Thyroid gland (tissue), 4 donors: ENCODE measurements at regions not wholly inside any gene's neighbourhood (a gene's known extent, or its start where the extent isn't known, plus 50 kb on each side); places are given as distances from the start of the nearest gene placed in this dataset.

Experiments
- DNase-seq, 2 donors: peaks; one replicate each; pipeline ENCODE4 v3.0.0-alpha.2; 2019
- H3K27ac ChIP-seq, 3 donors: fragments of 200-600 bp; sonication (generic); 1 replicate in 2 of 3; 2 replicates in 1 of 3; pipeline ENCODE4 v1.5.1; 2016 to 2019; ENCODE audit warnings: mild to moderate bottlenecking in 1 of 3, moderate library complexity in 1 of 3
- H3K27me3 ChIP-seq: fragments of 200-600 bp; sonication (generic); one replicate; pipeline ENCODE4 v1.5.1; 2019
- H3K36me3 ChIP-seq, 2 donors: fragments of 200-600 bp; sonication (generic); one replicate each; pipeline ENCODE4 v1.5.1; 2016 to 2019
- H3K4me1 ChIP-seq, 2 donors: fragments of 200-600 bp; sonication (generic); one replicate each; pipeline ENCODE4 v1.5.1; 2017 to 2019
- H3K4me3 ChIP-seq, 3 donors: fragments of 200-600 bp; sonication (generic); replicated peaks in 1 of 3; 1 replicate in 2 of 3; 2 replicates in 1 of 3; pipeline ENCODE4 v1.5.1; 2016; ENCODE audit warnings: mild to moderate bottlenecking in 1 of 3
- H3K9me3 ChIP-seq: fragments of 200-600 bp; sonication (generic); one replicate; pipeline ENCODE4 v1.5.1; 2017
- CTCF ChIP-seq, 6 experiments: fragments of 200-600 bp in 3 of 6; fragments of 450-650 bp in 3 of 6; sonication (generic) in 3 of 6; IDR thresholded peaks; one replicate each; pipeline ENCODE4 v1.5.1; 2016 to 2019; ENCODE audit warnings: antibody characterized with exemption in 6 of 6, mild to moderate bottlenecking in 2 of 6, inconsistent platforms in 1 of 6, moderate library complexity in 1 of 6
- POLR2A ChIP-seq, 2 donors: fragments of 450-650 bp; IDR thresholded peaks; one replicate each; pipeline ENCODE4 v1.6.1; 2017; ENCODE audit warnings: antibody characterized with exemption in 2 of 2, mild to moderate bottlenecking in 2 of 2, moderate library complexity in 1 of 2
- WGBS, 2 donors: methylation state at CpG; one replicate each; pipeline ENCODE4 v1.1.5; 2017; 5-methylcytosine and 5-hydroxymethylcytosine counted together
- intact Hi-C: fragments of 100-400 bp; cut with DNase I; formaldehyde crosslinking; loops from one replicate; pipeline ENCODE4 v1.15.1; 2023

DNA sequence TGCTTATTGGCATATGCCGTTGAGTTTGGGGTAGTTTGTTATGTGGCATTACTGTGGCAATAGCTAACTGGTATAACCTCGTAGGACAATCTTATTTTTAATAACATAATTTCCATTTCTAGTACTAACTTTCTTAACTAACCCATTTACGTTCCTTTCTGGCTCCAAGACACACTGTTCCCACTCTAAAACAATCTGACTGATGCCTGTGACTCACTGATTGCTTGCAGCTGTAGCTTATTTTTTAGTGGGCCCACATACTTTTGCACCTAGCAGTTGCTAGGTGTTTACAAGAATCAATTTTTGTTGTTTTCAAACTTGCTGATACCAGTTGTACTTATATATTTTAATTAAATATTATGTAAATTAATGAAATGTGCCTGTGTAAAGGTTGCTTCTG lies 52.2 kb downstream of the FAT3 start:
- WGBS, 2 donors: 86 to 91% methylated on average over 3 of the region's 3 CpGs
- no peak for DNase-seq
- H3K27me3 ChIP-seq: no peaks in the 10 kb centered on the region
- TF ChIP-seq POLR2A (IDR thresholded peaks at IDR 0.05) (no peak), CTCF (IDR thresholded peaks at IDR 0.05) (no peak)
- intact Hi-C loops: no loop called here
- H3K4me3 ChIP-seq: no peak overlapping the region
- H3K4me1 ChIP-seq: no peaks in the 10 kb centered on the region
- no peaks in the 10 kb centered on the region for H3K9me3 ChIP-seq
- no peak overlapping the region for H3K27ac ChIP-seq
- no peaks in the 10 kb centered on the region for H3K36me3 ChIP-seq

GRCh38 chr11:92277871-92278270 lies 53.3 kb downstream of the FAT3 start:
- WGBS, 2 donors: 85 to 88% methylated on average over 1 of the region's 1 CpG
- Histone ChIP-seq H3K9me3 (no peaks in the 10 kb centered on the region), H3K4me3 (no peak overlapping the region), H3K27ac (no peak overlapping the region), H3K4me1 (no peaks in the 10 kb centered on the region), H3K36me3 (no peaks in the 10 kb centered on the region), H3K27me3 (no peaks in the 10 kb centered on the region)
- TF ChIP-seq POLR2A (IDR thresholded peaks at IDR 0.05) (no peak), CTCF (IDR thresholded peaks at IDR 0.05) (no peak)
- no peak for DNase-seq
- intact Hi-C loops: no loop called here

DNA sequence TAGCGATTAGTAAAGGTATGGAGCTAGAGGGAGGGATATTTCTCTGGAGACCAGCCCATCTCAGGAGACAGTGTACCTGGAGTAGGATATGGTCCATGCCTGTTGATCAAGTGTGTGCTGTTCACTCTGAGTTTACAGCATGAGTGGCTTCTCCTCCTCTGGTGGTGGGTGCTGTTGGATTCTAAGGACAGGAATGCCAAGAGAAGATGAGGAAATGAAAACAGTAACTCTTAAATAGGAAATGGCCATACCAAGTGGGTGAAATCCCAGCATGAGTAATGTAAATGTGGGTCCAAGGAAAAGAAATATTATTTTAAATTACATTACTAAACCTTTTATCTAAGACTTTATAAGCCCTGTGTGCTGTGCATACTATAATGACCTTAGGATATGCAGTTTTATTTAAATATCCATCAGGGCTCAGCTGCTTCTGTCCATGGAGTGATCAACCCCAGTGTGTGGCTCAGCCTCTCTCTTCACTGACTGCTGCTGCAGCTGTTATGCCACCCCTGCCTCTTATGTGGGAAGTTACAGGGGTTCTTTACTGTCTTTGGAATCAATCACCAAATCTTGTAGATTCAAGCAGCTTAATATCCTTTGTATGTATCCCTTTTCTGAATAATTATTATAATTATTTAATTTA lies 54.3 kb downstream of the FAT3 start:
- WGBS, 2 donors: 91 to 93% methylated on average over 1 of the region's 1 CpG
- no peaks in the 10 kb centered on the region for H3K36me3 ChIP-seq
- DNase-seq: no peak
- no peak overlapping the region for H3K27ac ChIP-seq
- no peaks in the 10 kb centered on the region for H3K27me3 ChIP-seq
- intact Hi-C loops: no loop called here
- no peaks in the 10 kb centered on the region for H3K4me1 ChIP-seq
- H3K4me3 ChIP-seq: no peak overlapping the region
- TF ChIP-seq POLR2A (IDR thresholded peaks at IDR 0.05) (no peak), CTCF (IDR thresholded peaks at IDR 0.05) (no peak)
- no peaks in the 10 kb centered on the region for H3K9me3 ChIP-seq

DNA sequence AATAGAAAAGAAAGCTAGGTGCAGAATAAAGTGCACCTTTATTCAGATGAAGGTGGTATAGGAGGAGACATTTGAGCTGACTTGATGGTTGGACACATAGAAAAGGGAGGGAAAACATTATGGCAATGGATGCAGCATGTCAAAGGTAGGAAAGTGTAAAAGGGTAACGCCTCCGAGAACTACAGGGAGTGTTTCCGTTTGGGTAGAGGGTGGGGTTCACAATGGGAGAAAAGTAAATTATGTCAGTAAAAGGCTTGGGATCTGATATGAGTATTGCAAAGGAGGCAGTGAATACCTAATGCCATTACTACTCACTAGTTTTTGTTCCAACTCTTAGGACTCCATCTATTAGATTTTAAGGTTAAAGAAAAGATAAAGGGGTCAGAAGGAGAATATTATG lies 59.5 kb downstream of the FAT3 start:
- Histone ChIP-seq H3K4me3 (no peak overlapping the region), H3K36me3 (no peaks in the 10 kb centered on the region), H3K4me1 (no peaks in the 10 kb centered on the region), H3K9me3 (no peaks in the 10 kb centered on the region), H3K27me3 (no peaks in the 10 kb centered on the region), H3K27ac (no peak overlapping the region)
- TF ChIP-seq POLR2A (IDR thresholded peaks at IDR 0.05) (no peak), CTCF (IDR thresholded peaks at IDR 0.05) (no peak)
- intact Hi-C loops: no loop called here
- DNase-seq: no peak
- WGBS, 2 donors: 81 to 82% methylated on average over 3 of the region's 3 CpGs

GRCh38 chr11:92284558-92284957 lies 59.9 kb downstream of the FAT3 start:
- Histone ChIP-seq H3K27me3 (no peaks in the 10 kb centered on the region), H3K4me3 (no peak overlapping the region), H3K4me1 (no peaks in the 10 kb centered on the region), H3K9me3 (no peaks in the 10 kb centered on the region), H3K27ac (no peak overlapping the region), H3K36me3 (no peaks in the 10 kb centered on the region)
- DNase-seq: no peak
- no peak for TF ChIP-seq POLR2A (IDR thresholded peaks at IDR 0.05)
- TF ChIP-seq CTCF (IDR thresholded peaks at IDR 0.05): no peak
- intact Hi-C loops: no loop called here
- WGBS, 2 donors: 69 to 76% methylated on average over 5 of the region's 5 CpGs
